HAP-1 (cell line): ENCODE measurements at regions not wholly inside any gene's neighbourhood (a gene's known extent, or its start where the extent isn't known, plus 50 kb on each side); places are given as distances from the start of the nearest gene placed in this dataset.
"Not testable (repeated sequence)": the region's sequence is repeated elsewhere in the genome, so short reads cannot be mapped to it uniquely, and the experiment has no call there.

Experiments
- DNase-seq, 2 experiments: peaks; one replicate each; pipeline ENCODE4 v3.0.0-alpha.2; 2016 to 2020; ENCODE audit warnings: low spot score in 2 of 2
- H3K27me3 ChIP-seq: fragments of 250-450 bp; sonication (Bioruptor Pico); 2 replicates; pipeline ENCODE4 v1.5.1; 2020; ENCODE audit warnings: low read depth, mild to moderate bottlenecking, moderate library complexity
- H3K36me3 ChIP-seq: fragments of 250-450 bp; sonication (Bioruptor Pico); replicated peaks from 2 replicates; pipeline ENCODE4 v1.5.1; 2020; ENCODE audit warnings: mild to moderate bottlenecking
- H3K4me1 ChIP-seq: fragments of 250-450 bp; sonication (Bioruptor Pico); 2 replicates; pipeline ENCODE4 v1.5.1; 2020; ENCODE audit warnings: mild to moderate bottlenecking
- H3K4me3 ChIP-seq: fragments of 250-450 bp; sonication (Bioruptor Pico); 2 replicates; pipeline ENCODE4 v1.5.1; 2020; ENCODE audit warnings: mild to moderate bottlenecking, moderate library complexity
- H3K9me3 ChIP-seq: fragments of 250-450 bp; sonication (Bioruptor Pico); 2 replicates; pipeline ENCODE4 v1.5.1; 2020; ENCODE audit warnings: mild to moderate bottlenecking, moderate library complexity
- in situ Hi-C: fragments of 300-500 bp; cut with MboI; formaldehyde crosslinking; loops from 3 replicates; pipeline ENCODE4 v1.14.3; 2020; ENCODE audit warnings: low sequenced_read_pairs, inconsistent platforms, mixed read lengths

DNA sequence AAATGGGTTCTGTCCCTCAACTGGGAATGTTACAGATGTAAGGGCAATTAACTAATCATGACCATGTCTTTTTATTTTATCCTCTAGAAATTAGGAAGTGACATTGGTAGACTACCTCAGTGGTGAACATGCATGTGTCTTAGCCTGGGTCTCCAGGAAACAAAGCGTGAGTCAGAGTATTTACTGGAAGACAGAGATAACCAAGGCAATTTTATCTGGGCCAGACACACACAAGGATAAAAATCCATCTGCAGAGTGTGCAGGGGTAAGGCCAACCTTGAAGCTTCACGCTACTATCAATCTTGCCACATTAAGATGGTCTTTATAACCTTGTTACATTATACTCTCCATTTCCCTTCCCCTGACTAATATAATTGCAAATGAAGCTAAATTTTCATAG, 487.5 kb downstream of the SUCLG1 start:
- H3K4me3 ChIP-seq, result no peak overlapping the region
- H3K9me3 ChIP-seq, result 0 out of 2 replicates have a peak, but pooled peaks cover 3% of the 10 kb centered on the region
- H3K4me1 ChIP-seq, result peaks cover 24% of the 10 kb centered on the region
- H3K36me3 ChIP-seq, result no peaks in the 10 kb centered on the region
- no peaks in the 10 kb centered on the region for H3K27me3 ChIP-seq
- DNase-seq, result peak in 1 of 2 experiments; percentile 56
- in situ Hi-C loops, result no loop called here

DNA sequence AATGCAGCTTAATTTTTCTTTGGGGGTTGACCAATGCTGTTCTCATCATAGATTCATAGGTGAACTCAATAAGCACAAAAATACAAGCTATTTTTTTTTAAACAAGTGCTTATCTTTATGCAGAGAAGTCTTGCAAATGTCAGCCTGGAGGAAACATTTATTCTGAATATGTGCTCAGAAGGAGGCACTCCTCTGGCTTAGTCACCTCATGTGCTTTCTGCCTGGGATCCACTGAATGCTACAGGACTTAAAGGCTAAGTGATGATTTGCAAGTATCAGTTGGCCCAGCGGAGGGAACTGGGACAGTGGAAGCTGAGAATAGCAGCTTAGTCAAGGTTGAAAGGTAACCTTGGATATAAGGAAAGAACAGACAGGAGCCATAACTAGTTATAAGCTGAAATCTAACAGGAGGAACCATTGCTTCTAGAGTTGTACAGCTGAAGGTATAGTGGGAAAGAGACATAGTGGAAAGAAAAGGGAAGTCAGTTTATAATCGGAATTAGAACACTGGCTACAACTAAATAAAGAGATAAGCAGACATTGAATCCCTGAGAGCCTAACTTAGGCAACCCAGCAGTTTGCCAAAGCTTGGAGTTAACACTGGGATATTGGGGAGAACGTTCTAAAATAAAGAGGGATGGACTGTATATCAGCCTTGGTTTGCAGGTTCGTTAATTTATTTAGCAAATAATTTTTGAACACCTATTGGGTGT, 488.7 kb downstream of the SUCLG1 start:
- in situ Hi-C loops, result no loop called here
- peaks cover 24% of the 10 kb centered on the region for H3K4me1 ChIP-seq
- DNase-seq, result no peak
- H3K36me3 ChIP-seq, result no peaks in the 10 kb centered on the region
- H3K4me3 ChIP-seq, result no peak overlapping the region
- H3K9me3 ChIP-seq, result no peaks in the 10 kb centered on the region
- no peaks in the 10 kb centered on the region for H3K27me3 ChIP-seq

DNA sequence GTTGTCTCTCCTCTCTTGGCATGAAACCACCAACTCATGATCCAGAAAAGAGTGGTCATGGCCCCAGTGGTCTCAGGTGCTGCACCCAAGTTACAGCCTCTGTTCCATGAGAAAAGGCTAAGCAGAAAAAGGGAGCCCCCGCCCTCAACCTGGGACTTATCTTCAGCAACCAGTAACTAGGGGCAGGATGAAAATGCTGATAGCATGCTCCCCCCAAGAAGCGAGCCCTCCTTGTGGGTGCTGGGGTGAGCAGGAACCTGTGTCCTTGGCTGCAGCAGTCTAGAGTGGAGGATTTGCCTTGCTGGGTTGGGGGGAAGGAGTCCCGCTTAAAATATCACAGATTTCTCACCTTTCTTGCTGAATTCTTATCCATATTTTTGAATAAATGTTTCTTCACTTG, 490.0 kb downstream of the SUCLG1 start:
- Histone ChIP-seq H3K27me3 (no peaks in the 10 kb centered on the region), H3K4me3 (no peak overlapping the region), H3K9me3 (no peaks in the 10 kb centered on the region), H3K4me1 (peaks cover 24% of the 10 kb centered on the region), H3K36me3 (no peaks in the 10 kb centered on the region)
- in situ Hi-C loops, result no loop called here
- DNase-seq, result no peak

DNA sequence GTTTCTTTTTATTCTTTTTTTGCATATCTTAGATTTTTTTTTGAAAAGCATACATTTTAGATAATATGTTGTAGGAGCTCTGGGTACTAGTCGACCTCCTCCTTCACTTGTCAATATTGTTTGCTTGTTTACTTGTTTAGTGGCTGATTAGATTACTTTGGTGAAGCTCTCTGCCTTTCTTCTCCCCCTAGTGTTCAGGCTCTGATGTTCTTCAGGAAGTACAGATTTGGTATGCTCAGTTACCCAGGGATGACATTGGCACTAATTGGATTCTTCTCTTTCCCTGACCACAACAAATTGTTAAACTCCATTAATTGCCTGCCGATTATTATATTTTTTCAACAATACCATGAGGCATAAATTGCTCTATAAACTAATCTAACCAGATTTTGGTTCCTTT, 491.2 kb downstream of the SUCLG1 start:
- no peak overlapping the region for H3K4me3 ChIP-seq
- no peak for DNase-seq
- in situ Hi-C loops, result no loop called here
- peaks cover 18% of the 10 kb centered on the region for H3K4me1 ChIP-seq
- H3K9me3 ChIP-seq, result no peaks in the 10 kb centered on the region
- no peaks in the 10 kb centered on the region for H3K27me3 ChIP-seq
- no peaks in the 10 kb centered on the region for H3K36me3 ChIP-seq

DNA sequence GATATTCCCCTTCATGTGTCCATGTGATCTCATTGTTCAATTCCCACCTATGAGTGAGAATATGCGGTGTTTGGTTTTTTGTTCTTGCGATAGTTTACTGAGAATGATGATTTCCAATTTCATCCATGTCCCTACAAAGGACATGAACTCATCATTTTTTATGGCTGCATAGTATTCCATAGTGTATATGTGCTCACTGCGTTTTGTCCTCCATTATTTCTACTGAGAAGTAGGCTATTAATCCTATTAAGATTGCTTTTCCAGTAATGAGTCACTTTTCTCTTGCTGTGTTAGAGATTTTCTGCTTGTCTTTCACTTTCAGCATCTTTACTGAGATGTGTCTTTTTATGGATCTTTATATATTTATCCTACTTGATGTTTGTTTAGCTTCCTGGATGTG, 492.1 kb downstream of the SUCLG1 start:
- H3K4me1 ChIP-seq, in situ Hi-C loops, H3K9me3 ChIP-seq, H3K4me3 ChIP-seq, DNase-seq, H3K27me3 ChIP-seq, H3K36me3 ChIP-seq: not testable (repeated sequence)

DNA sequence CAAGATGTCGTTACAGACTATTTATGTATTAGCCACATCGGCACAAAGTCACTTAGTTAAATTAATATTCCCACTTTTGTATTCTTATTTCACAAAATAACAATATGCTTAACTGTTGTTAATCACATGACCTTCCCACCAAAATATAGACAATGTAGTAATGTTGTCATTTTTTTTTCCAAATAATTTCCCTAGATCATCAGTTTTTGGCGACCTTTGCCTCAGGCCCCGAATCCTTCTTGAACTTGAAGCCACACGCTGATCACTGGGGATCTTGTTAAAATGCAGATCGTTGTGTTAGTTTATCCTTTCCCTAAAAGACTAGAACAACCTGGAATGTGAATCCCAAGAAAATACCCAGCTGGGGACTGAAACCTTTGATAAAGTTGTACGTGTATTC, 497.6 kb downstream of the SUCLG1 start:
- no peak for DNase-seq
- H3K9me3 ChIP-seq, result no peaks in the 10 kb centered on the region
- H3K4me3 ChIP-seq, result no peak overlapping the region
- no peaks in the 10 kb centered on the region for H3K4me1 ChIP-seq
- in situ Hi-C loops, result no loop called here
- no peaks in the 10 kb centered on the region for H3K27me3 ChIP-seq
- no peaks in the 10 kb centered on the region for H3K36me3 ChIP-seq

DNA sequence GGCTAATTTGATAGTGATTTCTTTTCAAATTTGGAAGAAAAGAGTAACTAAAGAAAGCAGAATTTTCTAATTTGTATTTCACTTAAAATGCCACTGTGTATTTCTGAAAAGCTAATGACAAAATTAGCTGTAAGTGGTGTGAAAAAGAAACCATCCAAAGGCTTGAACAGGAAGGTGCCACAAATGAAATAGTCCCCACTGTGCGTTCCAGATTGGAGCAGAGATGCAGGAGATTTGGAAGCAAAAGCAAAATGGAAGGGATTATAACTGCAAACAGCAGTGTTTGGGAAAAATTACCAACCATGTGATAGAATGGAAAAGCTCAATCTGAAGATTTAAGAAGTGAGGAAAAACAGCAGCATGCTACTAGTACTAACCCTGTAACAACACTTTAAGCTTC, 498.7 kb downstream of the SUCLG1 start:
- H3K4me3 ChIP-seq, result no peak overlapping the region
- H3K36me3 ChIP-seq, result no peaks in the 10 kb centered on the region
- no peak for DNase-seq
- H3K4me1 ChIP-seq, result no peaks in the 10 kb centered on the region
- H3K9me3 ChIP-seq, result no peaks in the 10 kb centered on the region
- in situ Hi-C loops, result no loop called here
- no peaks in the 10 kb centered on the region for H3K27me3 ChIP-seq

DNA sequence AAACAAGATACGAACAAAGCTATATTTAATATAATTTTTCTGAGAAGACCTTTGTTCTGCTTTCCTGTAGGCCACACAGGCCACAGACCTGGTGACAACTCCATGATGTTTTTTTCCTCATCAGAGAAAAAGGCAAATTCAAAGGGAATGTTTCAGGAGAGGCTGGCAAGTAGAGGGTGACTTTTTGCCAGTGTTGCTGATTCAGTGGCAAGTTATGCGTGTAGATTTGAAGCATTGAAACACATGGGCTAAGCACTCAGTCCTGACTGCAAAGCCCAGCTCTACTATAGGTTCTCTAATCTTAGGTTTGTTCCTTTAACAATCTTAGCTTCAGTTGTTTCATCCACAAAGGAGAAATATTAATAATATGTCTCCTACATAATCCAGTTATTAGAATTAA, 499.8 kb downstream of the SUCLG1 start:
- H3K4me1 ChIP-seq, result no peaks in the 10 kb centered on the region
- H3K9me3 ChIP-seq, result no peaks in the 10 kb centered on the region
- no peaks in the 10 kb centered on the region for H3K27me3 ChIP-seq
- in situ Hi-C loops, result no loop called here
- H3K4me3 ChIP-seq, result no peak overlapping the region
- no peak for DNase-seq
- no peaks in the 10 kb centered on the region for H3K36me3 ChIP-seq

DNA sequence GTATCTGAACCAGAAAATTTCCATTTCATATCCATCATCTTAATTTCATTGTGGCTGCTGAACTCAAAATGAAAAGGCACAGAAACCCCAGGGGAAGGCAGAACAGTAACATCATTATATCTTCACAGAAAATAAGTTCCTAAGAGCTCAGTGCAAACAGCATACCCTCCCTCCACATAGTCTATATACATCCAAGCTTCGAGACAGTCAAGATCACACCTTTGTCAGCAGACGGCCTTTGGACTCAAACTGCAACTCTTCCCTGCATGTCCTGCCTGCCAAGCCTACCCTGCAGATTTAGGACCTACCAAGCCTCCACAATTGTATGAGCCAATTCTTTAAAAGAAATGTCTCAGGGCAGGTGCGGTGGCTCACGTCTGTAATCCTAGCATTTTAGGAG, 502.1 kb downstream of the SUCLG1 start:
- Histone ChIP-seq H3K27me3 (no peaks in the 10 kb centered on the region), H3K4me1 (0 out of 2 replicates have a peak, but pooled peaks cover 2% of the 10 kb centered on the region), H3K36me3 (no peaks in the 10 kb centered on the region), H3K4me3 (no peak overlapping the region), H3K9me3 (no peaks in the 10 kb centered on the region)
- in situ Hi-C loops, result no loop called here
- no peak for DNase-seq

DNA sequence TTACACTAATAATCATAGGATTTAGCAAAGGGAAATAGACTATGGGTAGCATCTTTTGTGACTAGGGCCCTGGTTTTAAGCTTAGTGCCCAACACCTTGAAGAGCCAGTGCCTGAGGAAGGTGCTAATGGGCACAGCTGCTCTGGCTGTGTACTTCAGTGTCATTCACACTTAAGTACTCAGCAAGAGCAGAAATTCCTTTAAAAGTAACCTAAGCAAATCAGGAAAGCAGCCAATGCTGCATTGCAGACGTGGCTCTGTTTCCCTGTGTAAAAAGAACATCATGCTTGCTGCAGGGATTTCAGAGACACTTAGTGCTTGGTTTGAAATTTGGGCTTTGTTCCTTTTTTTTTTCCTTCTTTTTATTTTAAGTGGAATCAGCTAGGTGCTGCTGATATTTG, 505.4 kb downstream of the SUCLG1 start:
- Histone ChIP-seq H3K4me3 (no peak overlapping the region), H3K36me3 (no peaks in the 10 kb centered on the region), H3K27me3 (peaks cover 3% of the 10 kb centered on the region; the same call in 1 of the 2 replicates), H3K4me1 (0 out of 2 replicates have a peak, but pooled peaks cover 2% of the 10 kb centered on the region), H3K9me3 (no peaks in the 10 kb centered on the region)
- no peak for DNase-seq
- in situ Hi-C loops, result no loop called here

DNA sequence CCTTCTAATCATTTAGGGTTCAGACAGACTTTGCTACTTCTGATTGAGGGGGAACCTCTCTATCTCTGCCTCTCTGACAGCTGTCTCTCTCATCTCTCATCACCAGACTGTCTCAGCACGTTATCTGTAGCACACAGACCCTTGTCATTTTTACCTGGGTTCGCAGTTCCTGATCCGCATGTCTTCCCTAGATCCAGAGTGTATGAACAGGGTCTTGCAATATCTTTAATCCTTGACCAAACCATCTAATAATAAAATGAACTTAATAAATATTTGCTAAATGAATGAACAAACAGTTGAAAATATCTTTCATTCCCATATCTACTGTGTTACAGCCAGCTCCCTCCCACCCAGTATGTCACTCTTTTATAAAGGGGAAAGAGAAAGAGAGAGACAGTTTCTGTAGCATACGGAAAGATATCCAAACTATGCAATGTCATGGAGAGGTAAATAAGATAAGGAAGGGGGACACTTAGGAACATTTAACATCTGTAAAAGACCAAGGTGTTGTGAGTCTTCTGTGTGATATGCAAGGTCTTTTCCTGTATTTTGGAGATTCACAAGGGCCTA, 507.6 kb downstream of the SUCLG1 start:
- no peaks in the 10 kb centered on the region for H3K9me3 ChIP-seq
- no peak for DNase-seq
- H3K36me3 ChIP-seq, result no peaks in the 10 kb centered on the region
- no peak overlapping the region for H3K4me3 ChIP-seq
- 0 out of 2 replicates have a peak, but pooled peaks cover 2% of the 10 kb centered on the region for H3K4me1 ChIP-seq
- peaks cover 8% of the 10 kb centered on the region for H3K27me3 ChIP-seq
- in situ Hi-C loops, result no loop called here

DNA sequence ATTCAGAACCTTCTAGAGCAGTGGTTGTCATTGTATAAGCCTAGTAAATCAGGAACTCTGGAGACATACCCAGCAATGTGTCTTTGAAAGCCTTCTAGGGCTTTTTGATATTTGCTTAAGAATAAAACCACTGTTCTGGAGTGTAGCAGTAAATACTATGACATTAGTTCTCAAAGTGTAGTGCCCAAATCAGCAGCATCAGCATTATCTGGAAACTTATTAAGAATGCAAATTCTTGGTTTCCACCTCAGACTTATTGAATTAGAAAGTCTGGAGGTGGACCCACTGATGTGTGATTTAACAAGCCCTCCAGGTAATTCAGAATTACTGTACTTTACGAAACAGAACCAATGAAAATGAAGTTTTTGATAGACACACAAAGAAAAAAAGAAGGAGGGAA, 509.7 kb downstream of the SUCLG1 start:
- H3K9me3 ChIP-seq, result no peaks in the 10 kb centered on the region
- H3K36me3 ChIP-seq, result no peaks in the 10 kb centered on the region
- peaks cover 14% of the 10 kb centered on the region for H3K27me3 ChIP-seq
- no peak overlapping the region for H3K4me3 ChIP-seq
- in situ Hi-C loops, result no loop called here
- no peak for DNase-seq
- 0 out of 2 replicates have a peak, but pooled peaks cover 2% of the 10 kb centered on the region for H3K4me1 ChIP-seq

DNA sequence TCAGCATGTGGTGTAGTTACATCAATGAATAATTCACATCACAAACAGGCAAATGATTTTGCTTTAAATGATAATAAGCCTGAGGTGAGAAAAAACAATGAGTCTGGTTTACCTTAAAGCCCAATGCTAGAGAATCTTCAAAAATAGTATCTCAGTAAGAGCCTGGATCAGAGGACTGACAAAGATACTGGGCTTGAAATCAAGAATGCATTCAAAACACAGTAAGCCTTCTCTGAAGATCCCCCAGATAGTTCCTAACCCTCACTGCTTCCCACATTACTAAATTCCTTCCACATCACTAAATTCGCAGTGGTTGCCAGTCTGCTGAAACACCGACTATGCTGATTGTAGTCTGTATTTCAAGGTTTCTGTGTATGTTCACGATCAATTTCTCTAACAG, 514.9 kb downstream of the SUCLG1 start:
- no peaks in the 10 kb centered on the region for H3K36me3 ChIP-seq
- H3K4me1 ChIP-seq, result no peaks in the 10 kb centered on the region
- in situ Hi-C loops, result no loop called here
- no peaks in the 10 kb centered on the region for H3K9me3 ChIP-seq
- H3K4me3 ChIP-seq, result no peak overlapping the region
- peaks cover 19% of the 10 kb centered on the region for H3K27me3 ChIP-seq
- DNase-seq, result no peak

DNA sequence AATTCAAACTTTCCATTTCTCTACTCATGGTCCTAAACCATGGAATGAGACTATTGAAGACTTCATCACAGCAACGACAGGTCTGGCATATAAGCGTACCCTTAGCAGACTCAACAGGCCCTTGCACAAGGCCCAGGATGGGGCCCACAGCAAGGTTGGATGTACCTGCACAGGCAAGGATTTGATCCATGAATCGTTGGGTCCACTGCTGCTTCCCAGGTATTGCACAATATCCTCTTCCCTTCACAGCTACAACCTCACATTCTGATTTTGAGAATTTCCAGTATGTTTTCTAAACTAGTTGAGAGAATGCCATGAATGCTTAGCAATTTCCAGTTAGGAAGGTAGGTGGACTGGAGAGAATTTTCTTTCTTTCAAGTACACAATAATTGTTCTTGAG, 515.8 kb downstream of the SUCLG1 start:
- DNase-seq, result no peak
- no peaks in the 10 kb centered on the region for H3K9me3 ChIP-seq
- peaks cover 18% of the 10 kb centered on the region for H3K27me3 ChIP-seq
- no peak overlapping the region for H3K4me3 ChIP-seq
- in situ Hi-C loops, result no loop called here
- no peaks in the 10 kb centered on the region for H3K4me1 ChIP-seq
- no peaks in the 10 kb centered on the region for H3K36me3 ChIP-seq

DNA sequence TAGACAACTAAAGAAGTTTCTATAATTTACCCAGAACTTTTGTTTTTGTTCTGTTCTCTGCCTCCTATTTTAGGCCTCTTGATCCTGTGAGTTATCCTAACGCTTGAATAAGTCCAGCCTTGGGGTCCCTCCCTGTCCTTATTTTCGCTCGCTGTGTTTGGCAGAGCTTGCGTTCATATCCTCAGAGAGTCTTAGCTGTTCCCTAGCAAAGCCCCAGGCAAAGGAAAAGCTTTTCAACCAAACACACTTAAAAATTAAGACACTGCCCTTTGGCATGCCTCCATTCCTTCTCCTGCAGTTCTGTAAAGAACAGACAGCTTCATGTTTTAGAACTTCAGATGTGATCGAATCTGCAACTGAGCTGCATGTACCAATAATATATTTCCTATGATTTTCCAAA, 517.2 kb downstream of the SUCLG1 start:
- in situ Hi-C loops, result no loop called here
- H3K4me1 ChIP-seq, result no peaks in the 10 kb centered on the region
- DNase-seq, result no peak
- H3K9me3 ChIP-seq, result no peaks in the 10 kb centered on the region
- no peak overlapping the region for H3K4me3 ChIP-seq
- no peaks in the 10 kb centered on the region for H3K36me3 ChIP-seq
- H3K27me3 ChIP-seq, result peaks cover 18% of the 10 kb centered on the region
